ENCODE measurements at regions not wholly inside any gene's neighbourhood (a gene's known extent, or its start where the extent isn't known, plus 50 kb on each side); places are given as distances from the start of the nearest gene placed in this dataset.

DNA sequence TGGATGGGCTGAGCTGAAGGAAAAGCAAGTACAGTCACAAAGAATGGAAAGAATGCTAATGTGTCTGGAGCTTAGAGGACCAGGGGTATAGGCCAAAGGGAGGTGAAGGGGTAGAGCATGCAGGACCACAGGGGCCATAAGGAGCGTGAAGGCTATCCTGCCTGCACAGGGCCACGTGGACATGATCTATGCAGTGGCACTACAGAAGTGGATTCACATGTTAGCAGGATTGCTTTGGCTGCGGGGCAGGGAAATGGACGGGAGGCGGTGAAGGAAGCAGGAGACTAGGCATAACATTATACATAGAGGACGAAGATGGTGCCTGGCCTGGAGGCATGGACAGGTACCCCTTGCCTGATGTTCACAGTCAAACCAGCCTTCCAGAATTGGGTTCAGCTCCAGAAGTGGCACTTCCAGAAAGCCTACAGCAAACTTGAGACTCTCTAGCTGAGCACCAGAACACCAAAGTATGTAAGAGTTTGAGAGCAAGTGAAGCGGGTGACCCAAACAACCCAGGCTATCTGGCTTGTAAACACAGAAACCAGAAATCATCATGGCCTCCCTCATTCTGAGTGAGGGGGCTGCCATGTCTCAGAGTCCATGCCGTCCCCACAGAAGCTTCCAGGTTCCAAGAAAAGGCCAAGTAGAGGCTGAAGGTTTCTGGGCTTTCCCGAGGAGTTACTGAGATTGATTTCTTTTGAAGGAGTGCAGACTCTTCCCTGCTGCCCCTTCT, 135.5 kb upstream of the JUN start:
- no peak for DNase-seq

DNA sequence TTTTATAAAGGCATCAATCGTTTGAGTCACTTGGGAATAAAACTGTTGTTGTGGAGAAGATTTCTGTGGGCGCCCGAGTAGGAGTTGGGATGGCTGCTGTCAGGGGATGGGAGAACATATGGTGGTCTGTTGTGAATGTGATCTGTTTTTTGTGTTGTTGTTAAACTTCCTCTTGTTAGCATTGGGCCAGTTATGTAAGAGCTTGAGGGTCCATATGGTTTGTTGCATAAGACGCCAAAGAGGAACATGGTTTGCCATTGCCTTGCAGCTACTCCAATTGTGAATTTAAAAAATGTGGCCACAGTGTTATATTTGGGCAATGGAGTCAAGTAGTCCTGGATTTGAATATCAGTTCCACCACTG, 136.1 kb upstream of the JUN start:
- DNase-seq: no peak

DNA sequence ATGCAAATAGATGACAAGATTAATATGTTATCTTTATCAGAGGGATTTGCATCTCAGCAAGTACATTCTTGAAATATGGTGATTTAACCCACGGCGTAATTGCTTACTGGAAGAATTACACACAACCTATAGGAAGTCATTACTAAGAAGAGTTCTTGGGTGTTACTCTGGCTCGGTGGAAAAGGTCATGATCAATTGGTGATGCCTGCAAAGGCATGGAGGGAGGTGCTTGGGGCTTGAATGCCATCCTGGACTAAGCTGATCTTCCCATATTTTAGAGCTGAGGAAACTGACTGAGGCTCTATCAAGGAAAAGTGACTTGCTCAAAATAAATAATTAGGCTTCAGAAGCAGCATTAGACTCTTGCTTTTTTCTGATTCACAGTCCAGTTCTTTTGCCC, 137.5 kb upstream of the JUN start:
- no peak for DNase-seq

DNA sequence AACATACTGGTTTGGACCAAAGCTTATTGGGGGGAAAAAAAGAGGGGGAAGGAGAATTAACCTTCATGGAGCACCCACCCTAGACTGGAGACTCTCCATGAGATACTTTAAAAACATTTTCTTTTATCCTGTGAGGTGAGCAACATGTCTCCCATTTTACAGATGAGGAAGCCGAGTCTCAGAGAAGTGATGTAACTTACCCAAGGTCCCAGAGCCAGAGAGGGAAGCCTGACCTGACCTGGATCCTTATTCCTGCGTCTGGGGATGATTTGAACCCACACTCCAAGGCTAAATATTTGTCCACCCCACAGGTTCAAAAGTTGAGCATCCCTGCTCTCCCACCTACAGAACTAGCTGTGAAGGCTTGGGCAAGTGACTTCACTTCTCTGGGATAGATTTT, 137.9 kb upstream of the JUN start:
- DNase-seq: no peak

DNA sequence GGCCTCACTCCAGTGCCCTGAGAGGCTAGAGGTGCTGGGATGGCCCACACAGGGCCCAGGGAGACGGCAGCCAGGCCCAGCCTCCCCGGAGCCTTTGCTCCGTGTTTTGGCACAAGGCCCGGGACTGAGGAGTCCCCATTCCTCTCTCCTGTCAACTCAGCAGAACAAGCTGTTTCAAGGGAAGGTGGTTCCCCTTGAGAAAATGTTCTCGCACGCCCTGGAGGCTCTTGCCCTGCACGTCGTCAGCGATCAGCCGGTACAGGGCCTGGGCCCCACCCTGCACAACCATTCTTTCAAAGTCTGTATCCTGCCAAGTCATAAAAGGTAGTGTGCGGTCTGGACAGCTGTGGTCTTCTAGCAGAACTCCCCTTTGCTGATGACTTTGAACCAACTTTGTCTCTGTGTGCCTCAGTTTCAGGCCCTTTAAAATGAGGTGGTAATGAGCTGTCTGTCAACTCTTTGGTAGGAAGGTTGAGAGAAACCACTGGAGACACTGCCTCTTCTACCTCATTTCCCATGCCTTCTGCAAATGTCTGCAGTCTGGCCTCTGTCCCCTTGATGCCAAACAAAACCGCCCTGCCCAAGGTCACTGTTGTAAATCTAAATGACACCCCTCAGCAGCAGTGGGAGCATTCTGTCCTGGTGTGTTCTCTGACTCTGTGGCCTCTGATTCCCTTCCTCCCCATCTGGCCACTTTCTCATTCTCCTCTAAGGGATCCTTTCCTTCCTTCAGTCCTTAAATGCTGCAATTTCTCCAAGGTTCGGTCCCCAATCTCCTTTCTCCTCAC, 138.6 kb upstream of the JUN start:
- DNase-seq: peak; percentile 19

DNA sequence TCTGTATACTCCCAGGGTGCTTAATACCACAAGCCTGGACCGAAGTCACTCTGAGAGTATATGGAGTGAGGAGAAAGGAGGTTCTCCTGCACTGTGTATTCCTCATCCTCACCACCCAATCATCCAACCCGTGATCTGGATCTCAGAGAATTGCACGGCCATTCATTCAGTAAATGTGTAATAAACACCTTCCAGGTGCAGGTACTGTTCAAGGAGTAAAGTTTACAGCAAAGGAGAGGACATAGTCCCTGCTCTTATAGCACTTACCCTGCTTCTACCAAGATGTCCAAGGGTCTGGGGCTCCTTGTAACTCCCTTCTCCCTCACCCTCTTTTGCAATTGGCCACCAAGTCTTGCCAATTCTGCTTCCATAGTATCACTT, 139.2 kb upstream of the JUN start:
- DNase-seq: no peak

DNA sequence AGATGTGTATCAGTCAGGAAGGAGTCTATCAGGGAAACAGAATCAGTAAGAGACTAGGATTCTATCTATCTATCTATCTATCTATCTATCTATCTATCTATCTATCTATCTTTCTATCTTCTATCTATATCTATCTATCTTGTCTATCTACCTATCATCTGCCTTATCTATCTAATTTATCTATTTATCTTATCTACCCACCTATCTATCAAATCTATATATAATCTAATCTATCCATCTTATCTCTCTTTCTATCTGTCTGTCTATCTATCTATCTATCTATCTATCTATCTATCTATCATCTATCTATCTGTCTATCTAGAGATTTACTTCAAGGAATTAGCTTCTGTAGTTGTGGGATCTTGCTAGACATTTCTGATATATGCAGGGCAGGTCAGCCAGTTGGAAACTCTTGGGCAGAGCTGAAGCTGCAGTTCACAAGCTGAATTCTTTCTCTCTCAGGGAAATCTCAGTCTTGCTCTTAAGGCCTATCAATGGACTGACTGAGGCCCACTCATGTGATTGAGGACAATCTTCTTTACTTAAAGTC, 140.2 kb upstream of the JUN start:
- DNase-seq: no peak

DNA sequence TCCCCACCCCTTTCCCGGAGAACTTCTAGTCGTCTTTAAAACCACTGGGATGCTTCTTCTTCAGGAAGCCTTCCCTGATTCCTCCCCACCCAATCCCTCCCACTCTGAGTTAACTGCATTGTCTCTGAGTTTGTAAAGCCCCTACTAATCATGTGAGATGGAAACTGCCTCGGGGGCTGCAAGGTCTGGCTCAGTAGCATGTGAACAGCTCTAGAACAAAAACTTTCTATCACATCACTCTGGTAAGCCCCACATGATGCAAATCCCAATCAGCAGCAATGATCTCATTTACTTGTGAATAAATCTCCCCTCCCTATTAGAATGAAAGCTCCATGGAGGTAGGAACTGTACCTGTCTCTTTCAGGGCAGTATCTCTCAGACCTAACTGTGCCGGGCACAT, 141.0 kb upstream of the JUN start:
- DNase-seq: no peak

DNA sequence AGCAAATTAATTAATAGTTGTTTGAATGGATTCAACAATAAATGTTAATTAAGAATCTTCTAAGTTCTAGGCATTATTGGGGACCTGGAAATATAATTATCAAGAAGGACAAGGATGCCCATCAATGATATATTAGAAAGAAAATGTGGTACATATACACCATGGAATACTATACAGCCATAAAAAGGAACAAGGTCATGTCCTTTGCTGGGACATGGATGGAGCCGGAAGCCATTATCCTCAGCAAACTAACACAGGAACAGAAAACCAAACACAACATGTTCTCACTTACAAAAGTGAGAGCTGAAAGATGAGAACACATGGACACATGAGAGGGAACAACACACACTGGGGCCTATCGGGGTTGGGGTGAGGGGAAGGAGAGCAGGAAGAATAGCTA, 141.4 kb upstream of the JUN start:
- no peak for DNase-seq

DNA sequence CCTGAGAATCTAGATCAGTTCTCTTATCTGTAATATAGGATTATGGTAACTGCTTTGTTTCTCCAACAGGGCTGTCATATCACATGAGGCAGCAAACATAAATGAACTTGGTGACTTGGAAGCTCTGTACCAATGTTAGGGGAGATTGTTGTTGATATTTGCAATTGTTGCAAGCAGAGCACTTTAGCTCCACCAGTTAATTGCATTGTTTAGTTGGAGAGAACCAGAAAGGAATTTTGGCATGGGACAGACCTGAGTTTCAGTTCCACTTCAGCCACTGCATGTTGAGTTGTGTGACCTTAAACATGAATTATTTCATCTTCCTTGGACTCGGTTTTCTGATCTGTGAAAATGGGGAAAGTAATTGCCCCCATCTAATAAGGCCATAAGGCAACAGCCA, 142.3 kb upstream of the JUN start:
- DNase-seq: no peak

DNA sequence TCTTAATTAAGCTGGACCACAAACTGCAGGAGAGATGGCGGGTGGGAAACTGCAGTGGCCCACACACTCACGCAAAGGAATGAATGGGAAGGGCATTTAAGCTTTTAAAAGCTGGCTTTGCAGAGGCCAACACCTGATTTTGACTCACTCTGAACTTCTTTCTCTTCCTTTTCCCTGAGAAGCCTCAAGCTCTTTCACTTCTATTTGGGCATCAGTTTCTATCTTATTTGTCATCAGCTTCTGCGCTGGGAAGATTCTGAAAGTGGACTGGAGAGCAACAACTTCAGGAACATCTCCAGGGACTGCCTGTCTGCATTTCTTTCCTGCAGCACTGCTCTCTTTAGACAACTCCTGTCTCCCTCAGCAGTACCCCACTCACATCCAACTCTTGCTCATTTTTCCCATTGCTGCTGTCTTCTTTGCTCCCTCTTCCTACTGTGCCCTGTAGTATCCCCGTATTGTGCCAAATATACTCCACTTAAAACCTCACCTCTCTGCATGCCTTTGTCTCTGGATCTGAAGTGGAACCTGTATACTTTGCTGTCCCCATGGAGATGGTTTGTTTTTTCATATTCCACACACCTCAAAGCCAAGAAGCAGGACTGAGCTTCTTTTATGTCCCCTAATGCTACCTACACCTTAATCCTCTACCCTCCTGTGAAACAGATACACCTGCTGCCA, 143.3 kb upstream of the JUN start:
- no peak for DNase-seq

DNA sequence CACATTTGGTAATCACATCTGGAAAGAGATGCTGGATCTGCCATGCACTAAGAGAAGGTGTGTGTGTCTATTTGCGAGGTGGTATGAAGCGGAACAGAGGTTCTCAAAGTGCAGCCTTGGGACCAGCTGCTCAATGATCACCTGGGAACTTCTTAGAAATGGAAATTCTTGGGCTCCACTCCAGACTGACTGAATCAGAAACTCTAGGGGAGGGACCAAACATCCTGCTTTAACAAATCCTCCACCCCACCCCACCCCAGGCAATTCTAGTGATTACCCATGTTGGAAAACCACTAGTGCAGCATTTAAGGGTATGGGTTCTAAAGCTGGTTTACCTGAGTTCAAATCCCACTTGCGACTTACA, 143.9 kb upstream of the JUN start:
- no peak for DNase-seq

DNA sequence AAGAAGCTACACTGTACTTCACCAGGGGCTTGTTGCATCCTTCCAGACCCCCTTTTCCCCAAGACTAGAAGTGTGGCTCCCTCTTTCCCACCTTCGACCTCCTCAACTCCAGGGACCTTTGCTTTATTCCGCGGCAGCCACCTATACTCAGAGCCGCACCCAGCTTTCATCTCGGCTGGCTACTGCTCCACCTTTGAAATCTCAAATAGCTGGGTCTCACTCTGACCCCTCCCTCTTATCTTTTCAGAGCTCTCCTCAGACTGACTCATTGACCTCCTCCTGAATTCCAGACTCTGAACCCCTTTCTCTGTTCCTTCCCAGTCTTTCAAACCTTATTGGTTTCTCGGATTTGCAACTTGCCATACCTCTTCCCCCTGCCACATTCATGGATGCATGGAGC, 144.7 kb upstream of the JUN start:
- DNase-seq: no peak

DNA sequence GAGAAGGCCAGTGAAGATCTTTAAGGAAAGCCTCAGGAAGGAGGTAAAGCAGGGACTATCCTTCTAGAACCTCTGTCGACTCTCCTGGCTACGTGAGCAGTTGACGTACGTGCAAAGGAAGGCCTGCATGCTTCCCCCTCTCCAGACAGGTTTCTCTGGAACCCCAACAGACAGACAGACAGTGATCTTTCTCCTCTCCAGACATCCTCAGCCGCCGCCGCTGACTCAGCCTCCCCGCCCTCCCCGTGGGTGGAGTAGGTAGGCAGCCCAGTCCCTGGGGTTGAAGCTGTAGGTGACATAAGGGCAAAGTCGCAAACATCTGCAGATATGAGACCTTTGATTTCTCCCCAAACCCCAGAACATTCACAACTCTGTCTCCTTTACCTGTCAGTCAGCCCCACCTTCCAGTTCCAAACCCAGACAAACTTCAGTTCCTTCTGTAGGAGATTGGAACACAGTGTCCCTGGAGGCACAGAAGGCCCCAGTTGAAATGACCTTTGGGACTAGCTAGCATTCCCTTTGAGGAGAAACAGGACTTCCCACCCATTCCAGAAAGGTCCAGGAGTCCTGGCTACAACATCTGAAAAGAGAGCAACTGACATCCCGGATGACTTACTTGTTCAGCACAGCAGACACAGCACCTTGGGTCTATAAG, 146.0 kb upstream of the JUN start:
- peak; percentile 61 for DNase-seq

DNA sequence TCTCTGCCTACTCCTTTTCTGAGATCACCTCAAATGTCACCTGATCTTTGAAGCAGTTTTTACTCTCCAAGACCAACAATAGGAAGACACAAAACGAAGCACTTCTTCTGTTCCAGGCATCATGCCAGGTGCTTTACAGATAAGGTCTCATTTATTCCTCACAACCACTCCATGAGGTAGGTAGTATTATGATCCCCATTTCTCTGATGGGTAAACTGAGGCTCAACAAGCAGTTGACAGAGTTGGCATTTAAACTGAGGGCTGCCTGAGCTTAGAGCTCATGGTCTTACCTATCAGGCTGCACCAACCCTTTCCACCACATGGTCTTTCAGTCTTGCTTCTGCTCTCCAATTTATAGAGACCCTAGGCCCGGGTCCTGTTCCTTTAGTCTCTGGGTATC, 147.2 kb upstream of the JUN start:
- no peak for DNase-seq

DNA sequence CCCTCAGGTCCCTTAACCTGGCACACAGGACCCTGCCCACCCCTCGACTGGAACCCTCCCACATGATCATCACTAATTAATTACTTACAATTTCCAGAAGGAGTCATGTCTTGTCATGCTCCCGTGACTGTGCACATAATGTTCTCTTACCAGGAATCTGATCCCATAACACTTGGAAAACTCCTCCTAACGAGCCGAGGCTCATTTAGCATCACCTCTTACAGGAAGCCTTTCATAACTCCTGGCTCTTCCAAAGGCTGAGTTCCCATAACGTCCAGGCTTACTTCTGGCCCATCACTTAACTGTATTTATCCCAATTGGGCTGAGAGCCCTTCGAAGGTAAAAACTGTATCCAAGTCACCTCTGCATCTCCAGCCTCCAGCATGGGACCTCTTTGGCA, 147.9 kb upstream of the JUN start:
- no peak for DNase-seq

DNA sequence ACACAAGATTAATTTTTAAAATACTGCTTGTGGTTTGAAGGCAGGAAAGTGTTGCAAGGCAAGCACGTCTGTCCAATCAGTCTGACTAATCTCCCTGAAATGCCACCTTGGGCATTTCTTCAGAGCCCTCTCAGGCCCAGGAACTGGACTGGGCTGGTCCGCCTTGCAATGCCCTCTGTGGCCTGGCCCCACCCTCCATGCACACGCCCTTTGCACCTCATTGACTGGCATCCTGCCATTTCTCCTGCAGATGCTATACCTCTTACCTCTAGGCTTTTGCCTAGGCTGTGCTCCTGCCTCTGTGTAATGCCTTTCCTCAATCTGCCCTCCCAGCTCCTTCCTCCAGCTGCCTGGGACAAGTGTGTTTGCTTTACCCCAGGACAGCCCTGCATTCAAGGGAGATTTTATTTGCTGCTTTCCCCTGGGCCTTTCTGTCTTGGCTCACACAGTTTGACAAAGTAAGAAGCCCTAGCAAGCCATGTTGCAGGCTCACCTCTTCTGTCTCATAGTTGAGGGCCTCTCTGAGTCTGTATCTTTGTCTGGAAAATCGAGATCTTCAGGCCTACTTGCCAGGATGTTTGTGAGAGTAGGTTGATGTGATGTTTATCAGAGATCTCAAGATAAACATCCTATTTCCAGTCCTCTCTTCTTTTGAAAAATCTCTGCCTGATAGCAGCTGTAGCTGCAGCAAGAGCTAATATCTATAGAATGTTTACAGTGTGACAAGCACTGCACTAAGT, 149.2 kb upstream of the JUN start:
- no peak for DNase-seq

DNA sequence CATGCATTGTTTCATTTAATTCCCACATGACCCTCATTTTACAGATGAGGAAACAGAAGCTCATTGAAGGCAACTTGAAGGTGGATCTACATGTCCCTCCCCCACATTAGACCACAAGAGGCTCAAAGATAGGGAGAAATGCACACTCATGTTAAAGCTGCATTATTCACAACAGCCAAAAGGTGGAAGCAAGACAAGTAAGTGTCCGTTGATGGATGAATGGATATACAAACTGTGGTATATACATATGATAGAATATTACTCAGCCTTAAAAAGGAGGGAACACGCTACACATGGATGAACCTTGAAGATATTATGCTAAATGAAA, 149.7 kb upstream of the JUN start:
- DNase-seq: no peak

DNA sequence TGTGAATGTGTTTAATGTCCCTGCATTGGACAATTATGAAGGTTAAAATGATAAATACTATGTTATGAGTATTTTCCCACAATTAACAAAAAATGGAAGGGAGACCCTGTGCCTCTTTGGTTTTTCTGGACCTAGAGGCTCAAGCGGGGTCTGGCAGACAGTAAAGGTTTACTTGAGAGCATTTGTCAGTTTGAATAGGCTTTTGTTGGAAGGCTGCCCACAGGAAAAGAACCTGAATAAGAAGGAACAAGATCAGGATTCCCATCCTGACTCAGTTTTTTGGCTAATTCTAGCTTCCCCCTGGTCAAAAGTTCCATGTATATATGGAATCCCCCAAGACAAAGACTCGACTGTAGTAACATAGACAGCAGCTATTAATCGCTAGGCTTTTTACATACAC, 150.9 kb upstream of the JUN start:
- DNase-seq: no peak

DNA sequence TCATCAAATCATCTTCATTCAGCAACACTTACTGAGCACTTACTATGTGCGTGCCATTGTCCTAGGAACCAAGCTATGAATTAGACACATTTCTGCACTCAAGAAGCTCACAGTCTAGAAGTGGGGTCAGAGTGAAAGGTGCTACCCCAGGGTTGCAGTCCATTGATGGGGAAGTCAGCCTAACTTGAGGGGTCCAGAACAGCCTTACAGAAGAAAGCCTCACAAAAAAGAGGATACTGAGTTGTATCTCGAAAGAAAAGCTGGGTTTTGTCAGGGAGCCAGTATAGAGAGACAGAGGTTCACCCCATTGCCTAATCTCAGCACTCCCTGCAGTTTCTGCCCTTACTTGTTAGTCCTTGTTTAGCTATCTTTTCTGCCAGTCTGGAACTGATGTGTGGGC, 153.1 kb upstream of the JUN start:
- DNase-seq: no peak

DNA sequence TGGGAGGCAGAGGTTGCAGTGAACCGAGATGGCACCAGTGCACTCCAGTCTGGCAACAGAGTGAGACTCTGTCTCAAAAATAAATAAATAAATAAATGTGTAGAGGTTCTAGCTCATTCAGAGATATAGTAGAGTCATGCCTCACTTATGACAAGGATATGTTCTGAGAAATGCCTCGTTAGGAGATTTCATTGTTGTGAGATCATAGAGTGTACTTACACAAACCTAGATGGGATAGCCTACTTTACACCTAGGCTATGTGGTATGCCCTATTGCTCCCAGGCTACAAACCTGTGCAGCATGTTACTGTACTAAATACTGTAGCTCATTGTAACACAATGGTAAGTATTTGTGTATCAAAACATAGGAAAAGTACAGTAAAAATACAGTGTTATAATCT, 155.3 kb upstream of the JUN start:
- DNase-seq: no peak

DNA sequence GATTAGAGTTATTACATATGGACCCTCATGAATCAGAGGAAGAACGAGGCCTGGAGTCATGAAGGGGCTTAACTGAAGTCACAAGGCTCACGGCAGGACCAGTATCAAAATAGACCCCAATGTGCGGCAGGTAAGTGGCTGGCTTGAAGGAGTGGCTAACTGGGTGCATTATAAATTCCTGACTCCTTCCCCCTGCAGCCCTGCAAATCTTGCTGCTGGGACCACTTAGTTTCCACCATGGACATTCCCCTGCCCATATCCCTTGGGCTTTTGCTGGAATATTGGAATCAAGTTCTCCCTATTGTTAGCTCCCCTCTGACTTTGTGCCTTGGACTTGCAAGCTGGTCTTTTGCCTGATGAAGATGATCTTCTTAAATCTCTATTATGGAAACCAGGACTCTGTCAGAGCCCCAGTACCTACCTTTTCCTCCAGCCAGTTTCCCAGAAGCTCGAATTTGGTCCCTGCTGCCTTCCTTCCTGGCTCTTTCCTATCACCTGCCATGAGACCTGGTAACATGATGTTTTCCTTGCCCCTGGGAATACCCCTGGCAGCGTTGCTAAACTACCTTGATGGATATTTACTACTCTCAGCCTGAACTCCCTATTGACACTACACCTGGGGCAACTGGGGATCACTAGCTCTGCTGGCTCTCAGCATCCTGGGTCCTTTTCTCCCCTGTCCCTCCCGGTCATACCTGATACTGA, 156.0 kb upstream of the JUN start:
- DNase-seq: no peak

Measured in activated CD4-positive, alpha-beta T cell treated with anti-CD3 and anti-CD28 coated beads, Interleukin-2, amount 50 U/mL, for 1 hour (primary cell).